Activated CD4-positive, alpha-beta T cell treated with anti-CD3 and anti-CD28 coated beads, Interleukin-2, amount 50 U/mL, for 48 hours (primary cell): ENCODE measurements at regions not wholly inside any gene's neighbourhood (a gene's known extent, or its start where the extent isn't known, plus 50 kb on each side); places are given as distances from the start of the nearest gene placed in this dataset.
A peak's percentile ranks its signal among the peaks of the same experiment; 100 is the strongest.

ENCODE experiments used
- DNase-seq, 2 experiments: peaks; one replicate each; pipeline ENCODE4 v3.0.0-alpha.2; 2020

GRCh38 chr18:28409811-28410210 is 232.9 kb upstream of the CDH2 start:
- DNase-seq = no peak

GRCh38 chr18:28408528-28408927 is 231.6 kb upstream of the CDH2 start:
- no peak for DNase-seq

- DNase-seq = no peak
Measured at GRCh38 chr18:28407681-28408080, 230.8 kb upstream of the CDH2 start.

GRCh38 chr18:28406533-28406932 is 229.6 kb upstream of the CDH2 start:
- no peak for DNase-seq

- no peak for DNase-seq
Measured at GRCh38 chr18:28404694-28405093, 227.8 kb upstream of the CDH2 start.

GRCh38 chr18:28399781-28400362 is 222.9 kb upstream of the CDH2 start:
- no peak for DNase-seq

- DNase-seq = no peak
Measured at GRCh38 chr18:28398471-28398870, 221.5 kb upstream of the CDH2 start.

- DNase-seq = no peak
Measured at GRCh38 chr18:28390022-28390421, 213.1 kb upstream of the CDH2 start.

GRCh38 chr18:28382215-28382879 is 205.4 kb upstream of the CDH2 start:
- DNase-seq = peak in 1 of 2 experiments; percentile 1

- no peak for DNase-seq
Measured at GRCh38 chr18:28372186-28372585, 195.3 kb upstream of the CDH2 start.

- no peak for DNase-seq
Measured at GRCh38 chr18:28366676-28367075, 189.7 kb upstream of the CDH2 start.

- no peak for DNase-seq
Measured at GRCh38 chr18:28365411-28365831, 188.5 kb upstream of the CDH2 start.

- DNase-seq = no peak
Measured at GRCh38 chr18:28363124-28363523, 186.2 kb upstream of the CDH2 start.

GRCh38 chr18:28359176-28359575 is 182.2 kb upstream of the CDH2 start:
- no peak for DNase-seq

- no peak for DNase-seq
Measured at GRCh38 chr18:28357766-28358401, 181.0 kb upstream of the CDH2 start.

GRCh38 chr18:28350821-28351220 is 173.9 kb upstream of the CDH2 start:
- DNase-seq = no peak

GRCh38 chr18:28342231-28342630 is 165.3 kb upstream of the CDH2 start:
- no peak for DNase-seq

- no peak for DNase-seq
Measured at GRCh38 chr18:28338316-28338715, 161.4 kb upstream of the CDH2 start.

- DNase-seq = no peak
Measured at GRCh38 chr18:28334516-28334915, 157.6 kb upstream of the CDH2 start.

- no peak for DNase-seq
Measured at GRCh38 chr18:28332071-28332470, 155.1 kb upstream of the CDH2 start.

- no peak for DNase-seq
Measured at GRCh38 chr18:28331551-28331950, 154.6 kb upstream of the CDH2 start.

- DNase-seq = no peak
Measured at GRCh38 chr18:28313602-28314001, 136.7 kb upstream of the CDH2 start.

- DNase-seq = no peak
Measured at GRCh38 chr18:28288784-28289183, 111.9 kb upstream of the CDH2 start.

GRCh38 chr18:28287146-28287545 is 110.2 kb upstream of the CDH2 start:
- no peak for DNase-seq

GRCh38 chr18:28284132-28284531 is 107.2 kb upstream of the CDH2 start:
- no peak for DNase-seq
